Left kidney (tissue), 1 donor: ENCODE measurements at regions not wholly inside any gene's neighbourhood (a gene's known extent, or its start where the extent isn't known, plus 50 kb on each side); places are given as distances from the start of the nearest gene placed in this dataset.
A peak's percentile ranks its signal among the peaks of the same experiment; 100 is the strongest.

ENCODE experiments used
- DNase-seq: peaks from one replicate; pipeline ENCODE4 v3.0.0-alpha.2; 2013

DNA sequence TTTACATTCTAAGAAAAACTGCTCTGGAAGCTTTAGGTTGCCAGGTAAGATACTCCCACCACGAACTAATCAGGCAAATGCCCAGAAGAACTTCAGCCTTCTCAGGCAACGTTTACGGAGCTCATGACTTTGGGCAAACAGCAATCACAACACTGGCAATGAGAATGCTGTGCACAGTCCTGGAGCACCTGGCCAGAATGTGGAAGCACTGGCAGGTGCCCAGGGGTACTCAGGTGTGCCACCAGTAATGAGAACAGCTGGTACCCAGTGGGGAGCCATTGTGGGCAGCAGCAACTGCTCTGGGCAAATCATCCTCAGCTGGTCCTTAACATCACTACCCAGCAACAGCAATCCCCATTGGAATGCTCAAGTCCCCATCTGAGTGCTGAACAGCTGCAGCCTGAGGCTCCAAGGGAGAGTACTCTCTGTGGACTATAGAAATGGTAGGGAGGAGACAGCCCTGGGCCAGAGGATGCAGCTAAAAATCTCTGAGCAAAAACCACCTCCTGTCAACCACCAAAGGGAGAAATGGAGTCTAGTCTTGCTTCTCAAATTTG is 210.0 kb downstream of the FOXO1 start:
- DNase-seq: no peak

DNA sequence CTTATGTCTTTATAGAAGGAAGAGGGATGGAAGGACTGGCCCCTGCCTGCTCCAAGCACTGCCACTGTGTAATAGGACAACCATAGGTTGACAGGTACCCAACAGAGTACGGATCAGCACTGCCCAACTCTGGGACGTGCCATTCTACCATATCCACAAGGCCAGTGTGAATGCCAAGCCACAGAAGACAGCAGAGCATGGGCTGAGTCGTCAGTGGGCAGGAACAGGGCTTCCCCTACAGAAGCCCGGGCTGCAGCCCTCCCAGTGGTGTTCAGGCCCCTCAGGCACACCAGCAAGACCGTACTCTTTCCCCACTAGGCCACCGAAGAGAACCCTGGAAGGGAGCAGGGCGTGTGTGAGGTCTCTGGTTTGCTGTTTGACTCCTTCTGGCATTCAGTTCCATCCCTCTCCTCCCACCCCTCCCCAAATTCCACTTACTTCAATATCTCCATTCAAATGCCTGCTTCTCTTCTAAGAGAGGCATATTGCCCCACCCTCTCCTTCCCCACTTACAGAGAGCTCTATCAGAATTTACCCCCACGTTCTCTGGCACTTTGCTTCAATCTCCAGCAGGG is 209.4 kb downstream of the FOXO1 start:
- no peak for DNase-seq

DNA sequence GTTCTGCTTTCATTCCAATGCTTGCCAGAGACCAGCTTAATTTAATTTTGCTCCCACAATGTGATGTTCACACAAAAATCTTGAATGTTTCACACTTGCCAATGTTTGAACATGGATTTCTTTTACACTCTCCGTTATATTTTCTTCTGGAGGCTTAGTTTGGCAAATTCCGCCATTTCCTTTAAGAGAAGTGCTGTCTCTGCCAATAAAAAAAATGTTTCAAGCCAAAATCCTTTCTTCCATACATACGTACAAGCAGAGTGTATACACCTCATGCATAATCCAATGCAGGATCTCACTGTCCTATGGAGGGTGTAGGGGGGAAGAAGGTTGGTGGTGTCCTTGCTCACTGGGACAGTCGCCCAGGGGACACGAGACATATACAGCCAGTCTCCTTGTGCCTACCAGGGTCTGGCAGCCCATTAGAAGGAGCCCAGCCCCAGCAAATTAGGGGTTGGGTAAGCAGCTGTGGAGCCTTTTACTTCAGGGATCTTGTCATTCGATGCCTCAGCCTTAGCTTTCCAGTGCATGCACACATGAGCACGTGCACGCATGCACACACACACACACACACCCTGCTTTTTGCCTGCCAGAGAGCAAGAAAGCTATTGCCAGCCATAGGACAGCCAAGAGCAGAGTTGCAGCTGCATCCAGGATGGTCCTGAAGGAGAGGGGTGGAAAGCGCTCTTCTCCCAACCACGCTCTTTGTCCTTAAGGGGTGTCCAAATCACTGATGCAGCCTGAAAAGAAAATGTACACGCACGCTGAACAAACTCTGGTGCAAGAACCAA is 208.3 kb downstream of the FOXO1 start:
- DNase-seq: no peak

DNA sequence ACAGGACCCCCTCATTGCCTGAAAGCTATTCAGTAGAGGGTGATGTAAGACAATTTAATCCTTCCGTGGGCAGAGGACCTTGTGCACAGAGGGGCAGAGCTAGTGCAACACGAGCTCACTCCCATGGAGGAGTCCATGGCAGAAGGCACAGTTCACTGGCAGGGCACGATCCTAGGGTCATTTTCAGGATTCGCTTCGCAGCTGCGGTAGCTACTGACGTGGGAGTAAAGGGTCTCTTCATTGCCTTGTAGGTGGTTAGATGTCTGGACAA is 207.8 kb downstream of the FOXO1 start:
- DNase-seq: peak; percentile 46

DNA sequence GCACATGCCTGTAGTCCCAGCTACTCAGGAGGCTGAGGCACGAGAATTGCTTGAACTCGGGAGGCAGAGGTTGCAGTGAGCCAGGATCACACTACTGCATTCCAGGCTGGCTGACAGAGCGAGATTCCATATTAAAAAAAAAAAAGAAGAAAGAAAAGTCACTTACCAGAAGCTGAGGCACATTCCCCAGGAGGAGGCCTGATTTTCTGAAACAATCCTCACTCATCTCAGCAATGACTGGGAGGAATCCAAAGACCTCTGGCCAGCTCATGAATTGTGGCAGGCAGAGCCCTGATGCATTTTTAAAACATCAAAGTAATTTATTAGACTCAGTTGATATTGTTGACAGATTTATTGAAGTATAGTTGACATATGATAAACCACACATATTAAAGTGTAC is 206.3 kb downstream of the FOXO1 start:
- DNase-seq: no peak

DNA sequence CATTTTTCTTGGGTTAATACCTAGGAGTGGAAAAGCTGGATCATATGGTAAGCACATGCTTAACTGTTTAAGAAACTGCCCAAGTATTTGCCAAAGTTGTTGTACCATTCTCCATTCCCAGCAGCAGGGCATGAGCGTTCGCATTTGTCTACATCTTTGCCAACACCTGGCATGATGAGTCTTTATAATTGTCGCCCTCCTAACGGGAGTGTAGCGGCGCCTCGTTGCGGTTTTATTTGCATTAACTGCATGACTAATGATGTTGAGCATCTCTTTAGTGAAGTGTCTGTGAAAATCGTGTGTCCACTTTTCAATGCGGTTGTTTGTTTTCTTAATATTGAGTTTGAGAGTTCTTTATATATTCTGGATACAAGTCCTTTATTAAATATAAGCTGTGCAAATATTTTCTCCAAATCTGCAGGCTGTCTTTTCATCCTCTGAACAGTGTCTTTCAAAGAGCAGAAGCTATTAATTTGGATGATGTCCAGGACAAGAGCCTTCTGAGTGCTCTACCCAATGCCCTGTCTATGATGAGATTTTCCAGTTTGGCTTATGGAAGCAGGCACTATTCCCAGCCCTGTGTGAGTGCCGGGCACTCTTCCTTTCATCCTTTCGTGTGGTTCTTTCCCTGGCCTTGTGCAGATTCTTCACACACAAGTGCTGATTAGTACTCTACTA is 202.0 kb downstream of the FOXO1 start:
- DNase-seq: no peak

DNA sequence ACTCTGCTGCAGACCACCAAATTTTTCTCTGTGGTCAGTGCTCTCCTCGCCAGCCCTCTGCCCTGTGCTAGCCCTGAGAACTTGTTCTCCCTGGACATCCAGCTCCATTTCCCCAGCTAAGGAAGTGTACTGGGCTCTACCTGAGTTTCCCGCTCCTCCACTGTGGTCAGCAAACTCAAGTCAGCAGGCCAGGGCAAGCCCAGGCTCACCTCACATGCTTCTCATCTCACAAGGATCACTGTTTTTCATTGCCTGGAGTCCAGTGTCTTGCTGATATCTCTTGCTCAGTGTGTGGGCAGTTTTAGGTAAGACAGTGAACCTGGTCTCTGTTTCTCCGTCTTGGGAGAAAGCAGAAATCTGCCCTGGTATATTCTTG is 201.4 kb downstream of the FOXO1 start:
- no peak for DNase-seq

DNA sequence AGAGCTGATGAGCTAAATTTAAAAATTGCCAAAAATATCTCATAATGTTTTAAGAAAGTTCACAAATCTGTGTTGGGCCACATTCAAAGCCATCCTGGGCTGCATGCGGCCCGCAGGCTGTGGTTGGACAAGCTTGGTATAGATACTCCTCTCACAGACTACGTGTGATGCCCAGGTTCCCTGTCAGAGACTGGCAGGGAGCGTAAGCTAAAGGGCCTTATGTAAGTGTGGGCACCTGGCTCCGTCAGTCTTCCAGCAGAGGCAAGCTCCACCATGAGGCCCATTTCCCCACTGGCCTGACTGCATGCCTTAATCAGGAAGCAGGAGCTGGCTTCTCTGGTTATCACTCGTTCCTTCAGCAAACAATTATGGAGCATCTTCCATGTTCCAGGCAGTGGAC is 200.2 kb downstream of the FOXO1 start:
- DNase-seq: no peak

DNA sequence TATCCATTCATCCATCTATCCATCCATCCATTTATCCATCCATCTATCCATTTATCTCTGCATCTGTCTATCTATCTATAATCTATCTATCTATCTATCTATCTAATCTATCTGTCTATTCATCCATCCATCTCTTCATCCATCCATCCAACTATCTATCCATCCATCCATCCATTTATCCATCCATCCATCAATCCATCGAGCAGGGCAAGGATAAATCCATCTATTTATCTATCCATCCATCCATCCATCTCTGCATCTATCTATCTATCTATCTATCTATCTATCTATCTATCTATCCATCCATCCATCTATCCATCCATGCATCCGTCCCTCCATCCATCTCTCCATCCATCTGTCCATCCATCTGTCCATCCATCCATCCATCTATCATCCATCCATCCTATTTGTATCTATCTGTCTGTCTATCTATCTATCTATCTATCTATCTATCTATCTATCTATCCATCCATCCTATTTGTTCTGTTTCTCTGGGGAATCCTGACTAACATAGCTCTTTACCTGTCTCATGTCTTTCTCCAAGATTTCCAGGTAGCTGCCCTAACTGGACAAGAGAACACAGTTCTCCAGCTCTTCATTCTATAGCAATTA is 198.1 kb downstream of the FOXO1 start:
- no peak for DNase-seq

DNA sequence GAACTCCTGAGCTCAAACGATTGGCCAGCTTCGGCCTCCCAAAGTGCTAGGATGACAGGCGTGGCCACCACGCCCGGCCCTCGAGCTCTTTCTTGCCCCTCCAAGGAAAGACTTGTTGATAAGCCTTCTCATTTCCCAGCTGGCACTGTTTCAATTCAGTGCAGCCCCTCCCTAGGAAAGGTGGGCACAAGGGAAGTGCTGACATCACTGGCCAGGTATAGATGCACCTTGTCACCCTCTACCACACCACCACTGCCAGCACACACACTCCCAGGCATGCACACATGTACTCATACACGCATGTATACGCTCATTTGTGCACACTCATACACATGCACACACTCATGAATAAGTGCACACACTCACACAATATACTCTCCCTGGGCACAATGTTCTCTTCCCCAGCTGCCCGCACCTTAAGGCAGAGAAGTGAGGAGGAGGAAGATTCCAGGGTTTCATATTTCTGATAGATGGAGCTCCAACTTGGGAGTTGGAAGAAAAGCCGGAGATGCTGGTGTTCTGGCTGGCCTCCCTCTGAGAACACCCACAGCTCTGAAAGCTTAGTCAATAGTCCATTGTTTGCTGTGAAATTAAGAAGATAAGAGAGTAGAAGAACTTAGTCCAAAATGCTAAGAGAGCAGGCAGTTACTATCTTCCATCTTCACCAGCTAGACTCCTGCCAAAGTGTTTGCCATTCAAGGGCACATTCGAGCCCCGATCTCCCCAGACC is 196.7 kb downstream of the FOXO1 start:
- no peak for DNase-seq

DNA sequence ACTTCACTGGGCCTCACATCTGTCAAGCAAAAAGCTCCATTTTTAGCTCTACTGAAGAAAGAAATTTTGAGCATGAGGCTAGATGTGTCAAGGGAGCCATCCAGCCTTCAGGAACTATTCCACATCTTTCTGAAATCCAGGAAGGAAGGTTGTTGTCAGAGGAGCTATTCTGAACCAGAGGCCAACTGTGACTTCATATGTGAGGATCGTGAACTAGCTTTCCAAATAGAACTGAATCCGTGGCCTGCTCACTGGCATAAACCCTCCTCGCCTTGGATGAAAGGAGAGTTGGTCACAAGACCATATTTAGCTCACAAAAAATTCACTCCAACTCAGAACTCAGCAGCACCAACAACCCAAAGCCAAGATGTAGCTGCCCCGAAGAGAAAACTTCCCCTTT is 195.8 kb downstream of the FOXO1 start:
- no peak for DNase-seq

DNA sequence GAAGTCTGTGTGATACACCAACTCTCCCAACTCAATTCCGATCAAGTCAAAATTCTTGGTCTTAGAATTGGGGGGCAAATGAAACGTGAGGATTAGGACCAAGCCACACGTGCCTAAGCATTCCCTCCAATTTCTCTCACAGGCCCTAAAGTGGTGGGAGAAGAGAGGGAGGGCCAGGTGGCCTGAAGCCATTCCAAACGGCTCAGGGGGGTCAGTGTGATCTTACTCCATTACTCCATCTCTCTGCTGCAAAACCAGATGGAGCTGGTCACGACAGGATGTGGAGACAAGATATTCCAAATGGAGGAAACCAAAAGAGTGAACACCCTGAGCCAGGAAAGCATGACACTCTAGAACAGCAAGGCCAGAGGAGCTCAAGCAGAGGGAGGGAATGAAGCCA is 195.4 kb downstream of the FOXO1 start:
- no peak for DNase-seq

DNA sequence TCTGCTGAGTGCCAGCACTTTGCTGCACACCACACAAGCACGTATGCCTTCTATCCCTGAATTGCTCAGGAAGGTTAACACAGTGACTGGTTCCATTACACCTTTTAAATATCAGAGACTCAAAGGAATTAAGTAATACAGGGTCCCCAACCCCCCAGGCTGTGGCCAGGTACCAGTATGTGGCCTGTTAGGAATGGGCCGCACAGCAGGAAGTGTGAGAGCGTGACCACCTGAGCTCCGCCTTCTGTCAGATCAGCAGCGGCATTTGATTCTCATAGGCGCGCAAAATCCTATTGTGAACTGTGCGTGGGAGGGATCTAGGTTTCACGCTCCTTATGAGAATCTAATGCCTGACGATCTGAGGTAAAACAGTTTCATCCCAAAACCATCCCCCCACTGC is 194.5 kb downstream of the FOXO1 start:
- no peak for DNase-seq

DNA sequence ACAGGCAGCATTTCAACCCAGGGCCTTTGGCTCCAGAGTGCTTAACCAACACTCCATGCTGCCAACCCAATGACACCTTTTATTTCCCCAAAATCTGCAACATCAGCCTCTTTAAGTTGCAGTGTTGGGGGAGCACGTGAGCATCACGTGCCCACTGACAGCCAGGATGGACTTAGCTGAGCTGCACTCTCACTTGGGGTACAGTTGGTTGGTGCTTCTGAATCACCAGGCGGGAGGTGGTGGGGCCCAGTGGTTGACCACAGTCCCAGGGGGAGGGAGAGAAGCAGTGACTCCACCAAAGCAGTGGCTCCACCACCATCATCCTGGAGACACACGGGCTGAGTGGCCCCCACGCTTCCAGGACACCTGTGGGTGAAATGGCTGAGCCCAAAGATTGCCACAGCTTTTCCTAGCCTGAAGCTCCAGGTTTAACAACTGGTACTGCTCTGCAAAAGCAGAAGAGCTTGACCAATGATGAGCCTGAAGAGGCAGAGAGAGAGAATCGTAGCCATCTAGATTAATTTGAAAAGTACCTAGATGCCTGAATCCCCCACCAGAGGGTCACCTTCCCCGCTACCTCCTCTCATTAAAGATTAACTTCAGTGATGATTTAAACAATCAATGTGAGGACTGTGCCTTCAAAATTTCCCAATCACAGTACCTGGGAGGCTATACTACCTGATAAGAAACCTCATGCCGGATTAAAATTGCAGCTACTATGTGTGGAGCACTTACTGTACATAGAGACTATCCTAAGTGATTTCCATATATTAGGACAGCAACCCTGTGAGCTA is 193.8 kb downstream of the FOXO1 start:
- DNase-seq: no peak

DNA sequence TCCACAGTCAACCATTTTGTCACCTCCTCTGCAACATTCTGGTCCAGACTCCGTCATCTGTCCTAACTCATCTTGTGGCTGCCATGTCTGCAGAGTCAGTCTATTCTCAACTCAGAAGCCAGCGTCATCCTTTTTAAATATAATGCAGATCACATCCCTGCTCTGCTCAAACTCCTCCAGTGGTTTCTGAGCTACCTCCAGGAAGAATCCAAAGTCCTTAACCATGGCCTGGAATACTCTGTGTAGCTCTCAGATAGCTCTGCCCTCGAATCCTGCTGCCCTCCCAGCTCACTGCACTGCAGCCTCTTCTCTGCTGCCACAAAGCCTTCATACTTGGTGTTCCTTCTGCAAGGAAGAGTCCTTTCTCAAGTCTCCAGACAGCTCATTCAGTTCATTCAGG is 190.8 kb downstream of the FOXO1 start:
- no peak for DNase-seq

DNA sequence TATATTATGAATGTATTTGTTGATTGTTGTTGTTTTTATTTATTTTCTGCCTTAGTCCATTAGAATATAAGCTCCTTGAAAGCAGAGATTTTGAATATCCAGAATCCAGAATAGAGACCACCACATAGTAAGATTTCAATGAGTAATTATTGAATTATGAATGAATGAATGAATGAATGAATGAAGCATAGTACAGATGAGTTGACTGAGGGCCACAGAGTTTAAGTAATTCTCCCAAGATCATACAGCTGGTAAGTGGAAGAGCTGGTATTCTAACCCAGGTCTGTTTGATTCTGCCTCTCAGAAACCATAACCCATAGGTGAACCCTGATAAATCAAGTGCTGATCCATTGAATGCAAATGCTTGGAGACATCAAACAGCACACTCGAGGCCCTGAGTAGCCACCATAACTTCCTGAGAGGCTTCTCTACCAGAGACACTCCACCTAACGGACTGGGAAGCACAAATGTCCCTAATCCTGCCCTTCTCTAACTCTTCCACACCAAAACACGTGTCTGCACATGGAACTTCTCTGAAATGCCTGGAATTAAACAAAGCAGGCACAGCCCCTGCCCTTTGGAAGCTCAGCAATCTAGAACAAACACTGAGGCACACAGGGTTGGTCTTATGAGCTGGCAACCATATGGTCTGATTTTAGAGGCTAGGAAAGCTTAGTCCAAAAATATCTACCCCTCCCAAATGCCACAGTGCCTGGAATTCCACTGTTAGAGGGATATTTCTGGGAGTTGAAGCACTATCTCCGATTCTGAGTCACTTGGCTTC is 190.1 kb downstream of the FOXO1 start:
- no peak for DNase-seq

DNA sequence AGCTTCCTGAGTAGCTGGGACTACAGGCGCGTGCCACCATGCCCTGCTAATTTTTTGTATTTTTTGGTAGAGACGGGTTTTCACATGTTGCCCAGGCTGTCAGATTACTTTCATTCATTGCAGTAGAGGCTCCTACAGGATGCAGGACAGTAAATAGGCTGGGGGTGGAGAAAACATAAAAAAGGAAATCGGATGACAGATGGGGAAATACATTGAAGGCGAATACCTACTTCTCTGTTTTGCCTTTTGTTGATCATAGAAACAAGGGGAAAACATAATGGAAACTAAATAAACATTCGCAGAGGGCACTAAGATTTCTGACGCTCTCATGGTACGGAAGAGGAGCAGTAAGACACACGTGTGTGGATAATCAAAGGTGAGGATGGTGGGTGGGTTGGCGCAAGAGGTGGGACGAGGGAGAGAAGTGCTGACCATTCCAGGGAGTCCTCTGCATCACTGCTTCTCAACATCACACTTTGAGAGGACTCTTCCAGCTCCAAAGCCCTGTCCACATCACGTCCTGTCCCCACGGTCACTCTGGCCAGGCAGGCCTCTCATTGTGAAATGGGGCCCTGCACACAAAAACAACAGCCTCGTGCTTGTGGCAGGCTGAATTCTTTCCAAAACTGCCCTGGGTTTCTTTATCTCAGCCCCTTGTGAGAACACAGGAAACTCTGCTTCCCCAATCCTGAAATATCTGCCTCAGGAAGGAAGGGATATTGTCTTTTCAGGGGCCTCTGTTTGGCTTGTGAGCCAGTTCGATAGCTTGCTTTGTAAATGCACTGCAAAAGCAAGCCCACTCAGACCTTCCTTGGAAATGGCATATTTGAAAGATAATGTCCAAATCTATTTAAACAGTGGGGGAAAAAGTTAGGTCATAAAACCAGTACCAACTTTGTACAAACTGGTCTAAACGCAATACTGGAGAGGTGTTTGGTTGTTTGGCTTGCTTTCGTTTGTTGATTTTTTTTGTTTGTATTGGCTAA is 188.5 kb downstream of the FOXO1 start:
- no peak for DNase-seq

DNA sequence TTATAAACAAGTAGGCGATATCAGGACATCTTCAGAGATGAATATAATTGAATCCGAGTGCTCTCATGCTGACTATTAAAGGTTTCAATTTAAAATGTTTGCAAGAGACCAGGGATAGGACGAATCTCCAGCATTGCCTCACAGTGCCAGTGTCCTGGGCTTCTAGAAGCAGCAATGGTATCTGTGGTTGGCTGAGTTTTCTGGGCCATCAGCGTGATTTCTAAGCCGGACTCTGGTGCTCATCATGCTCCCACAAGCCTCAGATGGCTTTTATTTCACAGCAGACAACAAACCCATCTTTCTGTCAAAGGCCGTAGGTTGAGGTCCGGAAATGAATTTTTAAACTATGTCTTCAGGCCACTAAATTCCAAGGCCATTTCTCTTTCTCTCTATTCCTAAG is 187.7 kb downstream of the FOXO1 start:
- DNase-seq: no peak

DNA sequence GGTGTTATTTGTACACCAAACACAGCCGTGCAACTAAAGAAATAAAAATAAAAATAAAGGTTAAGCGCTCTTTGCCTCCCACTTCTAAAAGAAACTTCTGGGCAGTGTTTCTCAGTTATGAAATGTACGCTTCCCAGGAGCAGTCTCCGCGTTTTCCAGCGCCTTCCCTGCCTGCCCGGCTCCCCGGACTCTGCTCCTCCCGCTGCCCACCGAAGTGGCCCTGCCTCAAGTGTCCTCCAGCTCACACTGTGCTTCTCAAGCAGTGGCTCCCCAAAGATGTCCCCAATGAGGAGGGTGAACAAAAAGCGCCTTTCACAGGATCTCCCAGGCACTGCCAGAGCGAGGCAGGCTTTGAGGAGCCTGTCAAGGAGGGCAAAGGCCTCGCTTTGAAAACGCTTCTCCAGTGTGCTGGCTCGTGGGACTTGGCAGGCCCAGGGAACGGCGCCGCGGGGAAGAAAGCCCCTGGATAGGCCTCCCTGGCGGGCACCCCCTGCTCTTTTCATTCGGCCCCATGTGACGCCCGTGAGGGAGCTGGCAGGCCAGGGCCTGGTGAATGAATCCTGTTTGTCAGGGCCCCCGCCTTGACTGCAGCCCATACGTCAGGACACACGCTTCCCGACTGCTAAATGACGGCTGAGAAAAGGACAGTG is 187.1 kb downstream of the FOXO1 start:
- DNase-seq: no peak
